Endothelial cell of umbilical vein (primary cell): ENCODE measurements at regions not wholly inside any gene's neighbourhood (a gene's known extent, or its start where the extent isn't known, plus 50 kb on each side); places are given as distances from the start of the nearest gene placed in this dataset.

ENCODE experiments used
- BruUV-seq: library from RNA; stranded (reverse); fragments of 400-500 nt; replicated peaks from 2 replicates; lab custom pipeline; 2021; lab: Mats Ljungman, UMichigan
- CTCF ChIA-PET: fragments of 300-600, 350-600 bp; sonication (Branson Sonifier 250); formaldehyde crosslinking; loops from one replicate; lab custom pipeline; 2021; ENCODE audit warnings: antibody characterized with exemption, inconsistent platforms; lab: Charles Lee
- POLR2A ChIA-PET: fragments of 300-600, 350-600 bp; sonication (Branson Sonifier 250); formaldehyde crosslinking; loops from one replicate; lab custom pipeline; 2021; ENCODE audit warnings: antibody characterized with exemption, inconsistent platforms; lab: Charles Lee
- DNase-seq: peaks from one replicate; pipeline ENCODE4 v3.0.0-alpha.2; 2011; ENCODE audit warnings: low read depth, low spot score
- FAIRE-seq: peaks from 2 replicates; lab custom pipeline; 2011; peaks lifted over from hg19 to GRCh38; lab: Jason Lieb, UNC
- H2AFZ ChIP-seq: 2 replicates; pipeline ENCODE4 v1.6.0; 2012; ENCODE audit warnings: low read depth, low read length, control low read depth, inconsistent platforms
- H3K27ac ChIP-seq: 2 replicates; pipeline ENCODE4 v1.5.1; 2011; ENCODE audit warnings: low read depth, mild to moderate bottlenecking, control low read depth, low read length, moderate library complexity; ENCODE audit not compliant: insufficient read depth
- H3K27me3 ChIP-seq, 2 experiments: 2 replicates each; pipeline versions ENCODE4 v1.6.0 to v1.6.1; 2011; ENCODE audit warnings: low read length in 2 of 2, mixed read lengths in 1 of 2; ENCODE audit not compliant: control insufficient read depth in 2 of 2, insufficient read depth in 2 of 2
- H3K36me3 ChIP-seq, 2 experiments: 2 replicates in 1 of 2; 3 replicates in 1 of 2; pipeline ENCODE4 v1.5.1; 2011; ENCODE audit warnings: low read length in 2 of 2, mild to moderate bottlenecking in 1 of 2, moderate library complexity in 1 of 2; ENCODE audit not compliant: control insufficient read depth in 2 of 2, insufficient read depth in 2 of 2; ENCODE audit errors: extremely low read depth in 1 of 2
- H3K4me1 ChIP-seq: 3 replicates; pipeline ENCODE4 v1.5.1; 2011; ENCODE audit warnings: mild to moderate bottlenecking, low read length; ENCODE audit not compliant: control insufficient read depth, insufficient read depth; ENCODE audit errors: extremely low read depth
- H3K4me2 ChIP-seq: 2 replicates; pipeline ENCODE4 v1.6.1; 2011; ENCODE audit warnings: low read length, control low read depth, mixed read lengths; ENCODE audit not compliant: insufficient read depth
- H3K4me3 ChIP-seq, 3 experiments: fragments of 200-600 bp in 1 of 3; sonication (generic), shearing (Covaris generic) in 1 of 3; replicated peaks in 1 of 3; 2 replicates each; pipeline ENCODE4 v1.5.1; 2011 to 2016; ENCODE audit warnings: control low read depth in 3 of 3, low read length in 3 of 3, mild to moderate bottlenecking in 2 of 3, inconsistent platforms in 1 of 3, low read depth in 1 of 3, moderate library complexity in 1 of 3; ENCODE audit not compliant: insufficient read depth in 1 of 3
- H3K79me2 ChIP-seq: 2 replicates; pipeline ENCODE4 v1.6.0; 2012; ENCODE audit warnings: low read length, inconsistent platforms; ENCODE audit not compliant: control insufficient read depth, insufficient read depth
- H3K9ac ChIP-seq: replicated peaks from 2 replicates; pipeline ENCODE3; 2011; ENCODE audit warnings: low read length, control low read depth; ENCODE audit not compliant: insufficient read depth; ENCODE audit errors: extremely low read depth
- H3K9me1 ChIP-seq: replicated peaks from 3 replicates; pipeline ENCODE4 v1.6.0; 2011; ENCODE audit warnings: mild to moderate bottlenecking, low read length; ENCODE audit not compliant: control insufficient read depth, insufficient read depth; ENCODE audit errors: extremely low read depth
- H3K9me3 ChIP-seq: replicated peaks from 2 replicates; pipeline ENCODE4 v1.5.1; 2012; ENCODE audit warnings: low read length, inconsistent platforms; ENCODE audit not compliant: control insufficient read depth, insufficient read depth
- H4K20me1 ChIP-seq: replicated peaks from 2 replicates; pipeline ENCODE3; 2011; ENCODE audit warnings: mild to moderate bottlenecking, low read length; ENCODE audit not compliant: control insufficient read depth, insufficient read depth; ENCODE audit errors: extremely low read depth
- CTCF ChIP-seq, 2 donors: IDR thresholded peaks; 1 replicate in 1 of 2; 2 replicates in 1 of 2; pipeline ENCODE4 v1.5.1; 2011; ENCODE audit warnings: low read length in 2 of 2, mild to moderate bottlenecking in 2 of 2, moderate library complexity in 2 of 2, control low read depth in 1 of 2, inconsistent platforms in 1 of 2, low read depth in 1 of 2; ENCODE audit not compliant: insufficient read depth in 1 of 2; ENCODE audit errors: extremely low read depth in 1 of 2
- EZH2 ChIP-seq: IDR thresholded peaks from 2 replicates; pipeline ENCODE4 v1.6.1; 2012; ENCODE audit warnings: borderline replicate concordance, low read depth, mild to moderate bottlenecking, moderate library complexity, low read length, inconsistent platforms; ENCODE audit not compliant: severe bottlenecking
- FOS ChIP-seq: IDR thresholded peaks from 2 replicates; pipeline ENCODE4 v1.6.1; 2011; ENCODE audit warnings: mild to moderate bottlenecking, low read length, moderate library complexity, borderline replicate concordance; ENCODE audit not compliant: insufficient read depth
- GATA2 ChIP-seq: IDR thresholded peaks from 2 replicates; pipeline ENCODE4 v1.7.0; 2011; ENCODE audit warnings: low read depth, mild to moderate bottlenecking, moderate library complexity, mixed read lengths, low read length; ENCODE audit not compliant: insufficient read length, insufficient read depth
- JUN ChIP-seq: IDR thresholded peaks from 2 replicates; pipeline ENCODE4 v1.6.1; 2011; ENCODE audit warnings: borderline replicate concordance, low read depth; ENCODE audit not compliant: insufficient read length, insufficient read depth
- MAX ChIP-seq: IDR thresholded peaks from 2 replicates; pipeline ENCODE4 v1.6.1; 2011; ENCODE audit not compliant: insufficient read depth, insufficient read length
- MYC ChIP-seq: IDR thresholded peaks from one replicate; pipeline ENCODE4 v1.6.1; 2011; ENCODE audit warnings: mild to moderate bottlenecking, low read depth, low read length
- POLR2A ChIP-seq: IDR thresholded peaks from 2 replicates; pipeline ENCODE4 v1.6.1; 2012; ENCODE audit warnings: low read depth, mild to moderate bottlenecking, control low read depth, low read length
- POLR2AphosphoS5 ChIP-seq: IDR thresholded peaks from 2 replicates; pipeline ENCODE4 v1.6.1; 2012; ENCODE audit warnings: low read depth, mild to moderate bottlenecking, control low read depth, low read length, moderate library complexity; ENCODE audit not compliant: insufficient read depth
- dilution Hi-C: fragments of 300-500 bp; cut with MboI; formaldehyde crosslinking; loops from one replicate; pipeline ENCODE4 v1.15.0; 2019; ENCODE audit warnings: low sequenced_read_pairs; ENCODE audit not compliant: extremely low pct_ligation_motif_present
- intact Hi-C: fragments of 100-400 bp; cut with micrococcal nuclease; formaldehyde crosslinking; loops from one replicate; pipeline ENCODE4 v1.10.0; 2022

GRCh38 chr4:82042042-82042441 lies 331.7 kb downstream of the HNRNPD start:
- POLR2A ChIA-PET, result no interaction called here
- no peaks in the 10 kb centered on the region for H4K20me1 ChIP-seq
- intact Hi-C loops, result no loop called here
- no peaks in the 10 kb centered on the region for H3K36me3 ChIP-seq
- FAIRE-seq (no peak), DNase-seq (no peak)
- no peak overlapping the region for H3K27ac ChIP-seq
- H3K79me2 ChIP-seq, result no peaks in the 10 kb centered on the region
- BruUV-seq, result no TSS peak
- CTCF ChIA-PET, result no interaction called here
- H3K9me1 ChIP-seq, result no peaks in the 10 kb centered on the region
- H3K4me3 ChIP-seq, result no peak overlapping the region
- H3K4me1 ChIP-seq, result no peaks in the 10 kb centered on the region
- H3K9ac ChIP-seq, result no peak overlapping the region
- no peaks in the 10 kb centered on the region for H3K9me3 ChIP-seq
- TF ChIP-seq JUN, result no peak
- TF ChIP-seq CTCF (IDR thresholded peaks at IDR 0.05; ENCODE audit: extremely low read depth in 1 of 2, insufficient read depth in 1 of 2, low read depth in 1 of 2, low read length in 2 of 2), result no peak
- no peak for TF ChIP-seq EZH2
- no peak for TF ChIP-seq POLR2AphosphoS5
- TF ChIP-seq GATA2, result no peak
- no peak for TF ChIP-seq MAX
- TF ChIP-seq MYC, result no peak
- no peak for TF ChIP-seq FOS
- TF ChIP-seq POLR2A, result no peak
- H3K4me2 ChIP-seq, result no peak overlapping the region
- peaks cover 18 to 23% of the 10 kb centered on the region in 2 experiments for H3K27me3 ChIP-seq
- no peak overlapping the region for H2AFZ ChIP-seq
- dilution Hi-C loops, result no loop called here
